ENCODE measurements at regions not wholly inside any gene's neighbourhood (a gene's known extent, or its start where the extent isn't known, plus 50 kb on each side); places are given as distances from the start of the nearest gene placed in this dataset.

- Histone ChIP-seq H3K4me3 (ENCODE audit: insufficient read length, low read depth) (no peak overlapping the region), H3K36me3 (ENCODE audit: insufficient read depth, insufficient read length, low read length) (no peaks in the 10 kb centered on the region), H3K4me1 (ENCODE audit: insufficient read depth, insufficient read length) (no peaks in the 10 kb centered on the region), H3K9ac (ENCODE audit: insufficient read length, low read depth) (no peak overlapping the region), H3K9me3 (ENCODE audit: insufficient read depth, low read length) (no peaks in the 10 kb centered on the region), H3K27me3 (ENCODE audit: insufficient read depth, insufficient read length) (no peaks in the 10 kb centered on the region)
- DNase-seq (ENCODE audit: low read depth, low spot score): no peak
- TF ChIP-seq ZNF274 (IDR thresholded peaks at IDR 0.05; ENCODE audit: low read depth, low read length) (no peak), YY1 (IDR thresholded peaks at IDR 0.05; ENCODE audit: insufficient read depth, insufficient read length) (no peak), SUZ12 (IDR thresholded peaks at IDR 0.05; ENCODE audit: extremely low read depth, insufficient read depth, insufficient read length) (no peak)
Observed at GRCh38 chr18:1891641-1892040, 679.7 kb downstream of the METTL4 start.

DNA sequence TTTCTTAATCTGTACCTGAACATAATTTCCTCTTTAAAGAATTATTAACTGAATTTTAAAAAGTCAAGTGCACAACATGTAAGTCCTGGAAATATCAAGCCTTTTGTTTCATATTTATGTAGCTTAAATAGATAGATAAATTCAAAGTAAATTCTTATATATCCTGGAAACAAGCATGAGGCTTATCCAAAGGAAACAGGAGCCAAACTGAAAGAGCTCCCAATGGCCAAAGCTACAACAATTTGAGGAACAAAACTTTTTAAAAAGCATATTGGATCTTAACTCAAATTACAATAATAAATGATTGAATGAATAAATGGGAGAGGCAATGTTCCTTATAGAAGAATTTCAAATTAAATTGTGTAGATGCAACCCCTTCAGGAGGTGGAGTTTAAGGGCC lies 679.1 kb downstream of the METTL4 start:
- H3K27me3 ChIP-seq (ENCODE audit: insufficient read depth, insufficient read length): no peaks in the 10 kb centered on the region
- no peak for DNase-seq (ENCODE audit: low read depth, low spot score)
- H3K36me3 ChIP-seq (ENCODE audit: insufficient read depth, insufficient read length, low read length): no peaks in the 10 kb centered on the region
- no peaks in the 10 kb centered on the region for H3K4me1 ChIP-seq (ENCODE audit: insufficient read depth, insufficient read length)
- no peak for TF ChIP-seq ZNF274 (IDR thresholded peaks at IDR 0.05; ENCODE audit: low read depth, low read length)
- TF ChIP-seq YY1 (IDR thresholded peaks at IDR 0.05; ENCODE audit: insufficient read depth, insufficient read length): no peak
- TF ChIP-seq SUZ12 (IDR thresholded peaks at IDR 0.05; ENCODE audit: extremely low read depth, insufficient read depth, insufficient read length): no peak
- no peaks in the 10 kb centered on the region for H3K9me3 ChIP-seq (ENCODE audit: insufficient read depth, low read length)
- H3K4me3 ChIP-seq (ENCODE audit: insufficient read length, low read depth): no peak overlapping the region
- no peak overlapping the region for H3K9ac ChIP-seq (ENCODE audit: insufficient read length, low read depth)

DNA sequence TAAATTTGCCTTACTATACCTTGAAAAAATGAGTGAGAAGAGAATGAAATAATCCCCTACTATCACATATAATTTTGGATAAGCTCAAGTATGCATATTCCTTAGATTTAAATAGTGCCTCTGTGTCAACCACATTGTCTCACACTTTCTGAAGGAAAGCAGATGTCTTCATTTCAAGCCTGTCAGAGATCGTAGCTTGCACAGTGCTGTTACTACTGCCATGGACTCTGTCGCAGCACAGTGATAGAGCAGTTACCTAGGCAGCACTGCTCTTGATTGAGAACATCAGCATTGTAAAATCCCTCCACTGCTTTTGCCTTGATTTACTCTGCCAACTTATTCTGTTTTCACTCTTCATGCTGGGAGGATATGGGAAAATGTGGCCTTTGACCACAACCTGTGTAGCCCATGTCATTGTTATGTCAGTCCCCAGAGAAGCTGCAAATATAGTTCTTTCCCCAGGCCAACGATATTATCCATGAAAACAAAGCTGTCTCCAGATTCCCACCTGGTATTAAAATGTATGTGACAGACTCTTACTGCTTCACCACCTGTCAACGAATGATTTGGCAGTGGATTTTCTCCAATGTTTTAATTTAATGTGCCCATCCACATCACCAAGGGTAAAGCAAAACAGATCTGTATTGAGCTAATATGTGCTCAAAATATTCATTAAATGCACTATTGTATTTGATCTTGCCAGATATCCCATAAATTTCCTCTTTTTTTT lies 675.7 kb downstream of the METTL4 start:
- H3K9me3 ChIP-seq (ENCODE audit: insufficient read depth, low read length): no peaks in the 10 kb centered on the region
- no peaks in the 10 kb centered on the region for H3K36me3 ChIP-seq (ENCODE audit: insufficient read depth, insufficient read length, low read length)
- H3K4me3 ChIP-seq (ENCODE audit: insufficient read length, low read depth): no peak overlapping the region
- no peak for DNase-seq (ENCODE audit: low read depth, low spot score)
- H3K4me1 ChIP-seq (ENCODE audit: insufficient read depth, insufficient read length): no peaks in the 10 kb centered on the region
- H3K9ac ChIP-seq (ENCODE audit: insufficient read length, low read depth): no peak overlapping the region
- H3K27me3 ChIP-seq (ENCODE audit: insufficient read depth, insufficient read length): no peaks in the 10 kb centered on the region
- no peak for TF ChIP-seq YY1 (IDR thresholded peaks at IDR 0.05; ENCODE audit: insufficient read depth, insufficient read length)
- TF ChIP-seq ZNF274 (IDR thresholded peaks at IDR 0.05; ENCODE audit: low read depth, low read length): no peak
- no peak for TF ChIP-seq SUZ12 (IDR thresholded peaks at IDR 0.05; ENCODE audit: extremely low read depth, insufficient read depth, insufficient read length)

- peaks cover 9% of the 10 kb centered on the region; the same call in 1 of the 2 replicates for H3K9me3 ChIP-seq (ENCODE audit: insufficient read depth, low read length)
- no peak for TF ChIP-seq YY1 (IDR thresholded peaks at IDR 0.05; ENCODE audit: insufficient read depth, insufficient read length)
- no peak for TF ChIP-seq SUZ12 (IDR thresholded peaks at IDR 0.05; ENCODE audit: extremely low read depth, insufficient read depth, insufficient read length)
- TF ChIP-seq ZNF274 (IDR thresholded peaks at IDR 0.05; ENCODE audit: low read depth, low read length): no peak
- H3K9ac ChIP-seq (ENCODE audit: insufficient read length, low read depth): no peak overlapping the region
- no peaks in the 10 kb centered on the region for H3K36me3 ChIP-seq (ENCODE audit: insufficient read depth, insufficient read length, low read length)
- H3K27me3 ChIP-seq (ENCODE audit: insufficient read depth, insufficient read length): no peaks in the 10 kb centered on the region
- H3K4me1 ChIP-seq (ENCODE audit: insufficient read depth, insufficient read length): no peaks in the 10 kb centered on the region
- no peak for DNase-seq (ENCODE audit: low read depth, low spot score)
- H3K4me3 ChIP-seq (ENCODE audit: insufficient read length, low read depth): no peak overlapping the region
Observed at GRCh38 chr18:1906421-1906820, 664.9 kb downstream of the METTL4 start.

DNA sequence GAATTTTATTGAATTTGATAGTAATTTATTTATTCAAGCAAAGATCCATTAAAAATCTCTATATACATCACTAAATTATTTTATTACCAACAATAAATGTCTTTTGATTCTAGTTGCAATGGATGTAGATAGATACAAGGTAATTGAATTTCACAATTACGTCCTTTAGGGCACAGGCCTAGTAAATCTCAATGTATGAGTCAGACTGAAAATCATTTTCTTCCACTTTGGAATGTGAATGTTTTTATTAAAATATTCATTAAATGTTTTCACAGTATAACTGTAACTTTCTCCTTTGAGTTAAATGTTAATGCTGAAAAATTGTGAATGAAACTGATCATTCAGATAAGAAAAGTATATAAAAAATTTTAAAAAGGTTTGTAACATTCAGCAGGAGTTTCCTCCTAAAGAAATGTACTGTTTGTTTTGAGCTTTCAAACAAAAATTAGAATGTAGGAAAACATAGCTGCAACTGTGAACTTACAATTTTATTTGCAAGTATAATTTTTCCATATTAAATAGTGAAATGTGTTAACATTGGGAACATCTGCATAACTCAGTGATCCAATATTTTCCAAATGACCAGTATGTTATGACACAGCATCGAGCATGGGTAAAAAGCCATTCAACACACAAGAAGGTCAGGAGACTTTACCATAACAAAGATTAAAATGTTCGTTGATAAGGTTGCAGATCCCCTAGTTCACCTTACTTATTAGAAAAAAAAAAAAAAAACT lies 663.7 kb downstream of the METTL4 start:
- no peak for DNase-seq (ENCODE audit: low read depth, low spot score)
- Histone ChIP-seq H3K27me3 (ENCODE audit: insufficient read depth, insufficient read length) (no peaks in the 10 kb centered on the region), H3K9ac (ENCODE audit: insufficient read length, low read depth) (no peak overlapping the region), H3K4me3 (ENCODE audit: insufficient read length, low read depth) (no peak overlapping the region), H3K36me3 (ENCODE audit: insufficient read depth, insufficient read length, low read length) (no peaks in the 10 kb centered on the region), H3K9me3 (ENCODE audit: insufficient read depth, low read length) (peaks cover 9% of the 10 kb centered on the region; the same call in 1 of the 2 replicates), H3K4me1 (ENCODE audit: insufficient read depth, insufficient read length) (no peaks in the 10 kb centered on the region)
- no peak for TF ChIP-seq YY1 (IDR thresholded peaks at IDR 0.05; ENCODE audit: insufficient read depth, insufficient read length)
- no peak for TF ChIP-seq SUZ12 (IDR thresholded peaks at IDR 0.05; ENCODE audit: extremely low read depth, insufficient read depth, insufficient read length)
- TF ChIP-seq ZNF274 (IDR thresholded peaks at IDR 0.05; ENCODE audit: low read depth, low read length): no peak

DNA sequence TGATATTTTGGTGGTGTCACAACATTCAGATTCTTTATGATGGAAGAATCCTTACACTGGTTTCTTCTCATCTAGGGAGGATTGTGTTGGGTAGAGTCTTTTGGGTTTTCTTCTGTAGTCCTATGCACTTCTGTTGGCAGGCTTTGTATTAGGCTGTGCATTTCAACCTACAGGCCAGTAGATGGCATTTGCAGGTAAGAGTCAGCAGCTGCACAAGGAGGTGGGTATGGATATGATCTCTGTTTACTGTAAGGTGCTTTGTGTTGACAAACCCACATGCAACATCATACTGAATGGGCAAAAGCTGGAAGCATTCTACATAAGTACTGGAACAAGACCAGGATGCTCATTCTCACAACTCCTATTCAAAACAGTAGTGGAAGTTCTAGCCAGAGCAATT lies 656.8 kb downstream of the METTL4 start:
- Histone ChIP-seq H3K9ac (ENCODE audit: insufficient read length, low read depth) (no peak overlapping the region), H3K4me1 (ENCODE audit: insufficient read depth, insufficient read length) (no peaks in the 10 kb centered on the region), H3K9me3 (ENCODE audit: insufficient read depth, low read length) (peaks cover 9% of the 10 kb centered on the region; the same call in 1 of the 2 replicates), H3K36me3 (ENCODE audit: insufficient read depth, insufficient read length, low read length) (no peaks in the 10 kb centered on the region), H3K4me3 (ENCODE audit: insufficient read length, low read depth) (no peak overlapping the region), H3K27me3 (ENCODE audit: insufficient read depth, insufficient read length) (no peaks in the 10 kb centered on the region)
- no peak for DNase-seq (ENCODE audit: low read depth, low spot score)
- TF ChIP-seq SUZ12 (IDR thresholded peaks at IDR 0.05; ENCODE audit: extremely low read depth, insufficient read depth, insufficient read length) (no peak), YY1 (IDR thresholded peaks at IDR 0.05; ENCODE audit: insufficient read depth, insufficient read length) (no peak), ZNF274 (IDR thresholded peaks at IDR 0.05; ENCODE audit: low read depth, low read length) (no peak)

DNA sequence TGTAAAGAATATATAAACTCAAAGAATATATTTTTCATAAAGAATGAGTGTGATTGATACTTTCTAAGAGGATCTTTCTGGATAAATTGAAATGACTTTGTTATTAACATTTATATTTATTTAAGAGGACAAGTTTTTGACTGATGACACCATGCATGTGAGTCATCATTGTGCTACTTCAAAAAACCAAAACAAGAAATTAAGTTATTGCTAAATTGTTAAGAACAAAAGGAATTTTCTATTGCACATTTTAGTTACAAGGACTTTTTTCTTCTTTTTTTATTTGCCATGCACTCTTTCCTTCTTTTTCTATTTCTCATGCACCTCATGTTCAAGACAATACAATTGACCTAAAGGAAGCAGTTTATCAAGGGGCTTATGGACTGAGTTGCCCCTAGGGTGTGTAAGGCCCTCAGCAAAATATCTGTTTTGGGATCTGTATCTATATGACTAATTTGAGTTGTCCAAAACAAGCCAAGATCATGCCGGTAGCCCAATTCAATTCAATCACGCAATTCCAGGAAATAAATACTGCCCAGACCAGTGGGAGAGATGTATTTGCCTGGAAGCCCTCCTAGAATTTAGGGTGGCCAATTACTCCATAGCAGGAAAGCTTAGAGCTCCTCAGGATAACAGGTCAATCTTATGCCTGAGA lies 654.3 kb downstream of the METTL4 start:
- no peaks in the 10 kb centered on the region for H3K4me1 ChIP-seq (ENCODE audit: insufficient read depth, insufficient read length)
- no peaks in the 10 kb centered on the region for H3K27me3 ChIP-seq (ENCODE audit: insufficient read depth, insufficient read length)
- no peaks in the 10 kb centered on the region for H3K36me3 ChIP-seq (ENCODE audit: insufficient read depth, insufficient read length, low read length)
- H3K9me3 ChIP-seq (ENCODE audit: insufficient read depth, low read length): no peaks in the 10 kb centered on the region
- no peak overlapping the region for H3K9ac ChIP-seq (ENCODE audit: insufficient read length, low read depth)
- no peak for DNase-seq (ENCODE audit: low read depth, low spot score)
- no peak for TF ChIP-seq SUZ12 (IDR thresholded peaks at IDR 0.05; ENCODE audit: extremely low read depth, insufficient read depth, insufficient read length)
- no peak for TF ChIP-seq ZNF274 (IDR thresholded peaks at IDR 0.05; ENCODE audit: low read depth, low read length)
- no peak for TF ChIP-seq YY1 (IDR thresholded peaks at IDR 0.05; ENCODE audit: insufficient read depth, insufficient read length)
- no peak overlapping the region for H3K4me3 ChIP-seq (ENCODE audit: insufficient read length, low read depth)

Measured in NT2/D1 (cell line).